PC-3 (cell line): ENCODE measurements at regions not wholly inside any gene's neighbourhood (a gene's known extent, or its start where the extent isn't known, plus 50 kb on each side); places are given as distances from the start of the nearest gene placed in this dataset.
"Not testable (repeated sequence)": the region's sequence is repeated elsewhere in the genome, so short reads cannot be mapped to it uniquely, and the experiment has no call there.

Experiments used
- ATAC-seq: fragments of 200-7000 bp; cut with Tn5 transposase; 2 replicates; pipeline ENCODE4 v1.9.1; 2020; ENCODE audit warnings: mild to moderate bottlenecking, moderate library complexity
- BruUV-seq: library from RNA; stranded (reverse); fragments of 400-500 nt; replicated peaks from 2 replicates; lab custom pipeline; 2021; lab: Mats Ljungman, UMichigan
- CTCF ChIA-PET: fragments of 300-600 bp; sonication (Branson Sonifier 250); formaldehyde crosslinking; loops from one replicate; lab custom pipeline; 2022; ENCODE audit warnings: antibody characterized with exemption; lab: Charles Lee
- POLR2A ChIA-PET: fragments of 300-600 bp; sonication (Branson Sonifier 250); formaldehyde crosslinking; loops from one replicate; lab custom pipeline; 2022; ENCODE audit warnings: antibody characterized with exemption; ENCODE audit not compliant: unreplicated experiment; lab: Charles Lee
- DNase-seq: peaks from one replicate; pipeline ENCODE4 v3.0.0-alpha.2; 2015
- H2AFZ ChIP-seq: fragments of 300-600 bp; sonication (generic); 2 replicates; pipeline ENCODE4 v1.6.0; 2016; ENCODE audit warnings: antibody characterized with exemption, low read length
- H3F3A ChIP-seq: fragments of 300-600 bp; sonication (generic); one replicate; pipeline ENCODE4 v1.6.0; 2017; ENCODE audit warnings: antibody characterized with exemption, low read length, control low read depth, mild to moderate bottlenecking; ENCODE audit not compliant: unreplicated experiment
- H3K27ac ChIP-seq: fragments of 300-600 bp; sonication (generic); 2 replicates; pipeline ENCODE4 v1.5.1; 2016; ENCODE audit warnings: mild to moderate bottlenecking, low read length
- H3K27me3 ChIP-seq: fragments of 300-600 bp; sonication (generic); 2 replicates; pipeline ENCODE4 v1.6.1; 2016; ENCODE audit warnings: low read length, mixed read lengths
- H3K36me3 ChIP-seq: fragments of 300-600 bp; sonication (generic); 2 replicates; pipeline ENCODE4 v1.6.1; 2016; ENCODE audit warnings: low read depth, mixed run types, low read length, mixed read lengths
- H3K4me1 ChIP-seq: fragments of 300-600 bp; sonication (generic); 2 replicates; pipeline ENCODE4 v1.5.1; 2016; ENCODE audit warnings: low read length; ENCODE audit not compliant: insufficient read depth
- H3K4me2 ChIP-seq: fragments of 300-600 bp; sonication (generic); 2 replicates; pipeline ENCODE4 v1.6.0; 2016; ENCODE audit warnings: low read length
- H3K4me3 ChIP-seq: fragments of 300-600 bp; sonication (generic); 2 replicates; pipeline ENCODE4 v1.5.1; 2016; ENCODE audit warnings: mild to moderate bottlenecking, low read length, mixed read lengths
- H3K79me2 ChIP-seq: fragments of 300-600 bp; sonication (generic); 2 replicates; pipeline ENCODE4 v1.6.1; 2017; ENCODE audit warnings: low read length, mixed read lengths
- H3K9ac ChIP-seq: fragments of 300-600 bp; sonication (generic); 2 replicates; pipeline ENCODE4 v1.6.0; 2016; ENCODE audit warnings: mild to moderate bottlenecking, low read length
- H3K9me2 ChIP-seq: fragments of 300-600 bp; sonication (generic); replicated peaks from 2 replicates; pipeline ENCODE4 v1.6.1; 2016; ENCODE audit warnings: mixed run types, low read length, mixed read lengths
- H3K9me3 ChIP-seq: fragments of 300-600 bp; sonication (generic); 2 replicates; pipeline ENCODE4 v1.6.1; 2016; ENCODE audit warnings: low read length, mixed read lengths
- H4K20me1 ChIP-seq: fragments of 300-600 bp; sonication (generic); 2 replicates; pipeline ENCODE4 v1.6.1; 2016; ENCODE audit warnings: low read length, mixed read lengths
- EZH2 ChIP-seq: fragments of 300-600 bp; sonication (generic); IDR thresholded peaks from one replicate; pipeline ENCODE4 v1.6.1; 2017; ENCODE audit warnings: antibody characterized with exemption, mild to moderate bottlenecking, low read length; ENCODE audit not compliant: unreplicated experiment
- EZH2phosphoT487 ChIP-seq: fragments of 300-600 bp; sonication (generic); IDR thresholded peaks from 2 replicates; pipeline ENCODE4 v1.6.1; 2018; ENCODE audit warnings: mild to moderate bottlenecking, antibody characterized with exemption, low read length, borderline replicate concordance
- intact Hi-C: fragments of 100-400 bp; cut with micrococcal nuclease; formaldehyde crosslinking; loops from 2 replicates; pipeline ENCODE4 v1.9.0; 2023
- TF ChIP-seq, protein P1 (sequence below): fragments of 300-600 bp; sonication (generic); conservative IDR thresholded peaks from 2 replicates; pipeline ENCODE4 v1.5.1; 2017; ENCODE audit warnings: antibody characterized with exemption, low read depth, mild to moderate bottlenecking, low read length

DNA sequence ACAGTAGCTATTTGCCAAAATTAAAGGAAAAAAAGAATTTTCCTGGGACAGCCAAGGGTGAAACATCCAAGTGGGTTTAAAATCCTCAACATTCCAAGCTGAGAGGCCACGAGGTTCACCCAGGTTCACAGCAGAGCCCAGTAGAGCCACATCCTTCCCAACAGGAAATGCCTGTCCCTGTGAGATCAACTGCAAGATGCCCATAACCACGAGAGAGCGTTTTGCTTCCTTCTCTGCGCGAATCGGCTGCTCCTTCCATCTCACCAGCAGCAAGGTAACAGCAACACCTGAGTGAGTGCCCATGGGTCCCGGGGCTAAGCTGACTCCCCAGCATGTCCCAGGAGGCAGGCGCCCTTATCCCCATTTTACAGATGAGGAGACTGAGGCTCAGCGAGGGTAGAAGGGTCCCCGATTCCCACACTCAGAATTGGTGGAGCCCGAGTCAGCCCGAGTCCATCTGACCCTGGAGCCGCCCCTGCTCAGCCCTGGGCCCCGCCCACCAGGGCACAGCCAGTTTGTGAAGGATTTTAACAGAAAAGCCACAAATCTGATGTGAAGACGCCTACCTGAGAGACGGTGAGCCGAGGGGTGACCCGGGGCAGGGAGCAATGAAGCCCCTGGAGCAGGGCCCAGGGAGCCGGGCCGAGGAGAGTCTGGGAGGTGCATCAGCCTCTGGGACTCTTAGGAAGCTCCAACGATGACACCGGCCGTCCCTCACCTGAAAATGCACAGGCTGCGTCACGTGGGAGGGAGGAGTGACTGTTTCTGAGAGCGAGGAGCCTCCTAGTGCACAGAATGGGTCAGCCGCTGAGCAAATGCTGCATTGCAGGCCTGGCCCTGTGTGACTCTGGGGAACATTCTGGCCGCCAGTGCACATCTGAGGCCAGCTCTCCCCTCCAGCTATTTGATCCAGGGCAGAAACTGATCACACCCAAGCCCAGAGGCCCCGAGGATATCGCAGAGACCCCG is 236.9 kb upstream of the SFSWAP start:
- Histone ChIP-seq H3K9me2 (no peaks in the 10 kb centered on the region), H2AFZ (no peak overlapping the region), H3K27me3 (peaks cover 35% of the 10 kb centered on the region), H3K79me2 (no peaks in the 10 kb centered on the region), H3K36me3 (no peaks in the 10 kb centered on the region), H3K27ac (no peak overlapping the region), H3K4me2 (no peak overlapping the region), H3K4me3 (no peak overlapping the region), H3K9me3 (no peaks in the 10 kb centered on the region), H3K4me1 (no peaks in the 10 kb centered on the region), H4K20me1 (no peaks in the 10 kb centered on the region), H3F3A (no peaks in the 10 kb centered on the region), H3K9ac (no peak overlapping the region)
- DNase-seq (peak; percentile 7), ATAC-seq (peak; percentile 29; the same call in 1 of the 2 replicates)
- intact Hi-C loops, result no loop called here
- POLR2A ChIA-PET, result no interaction called here
- TF ChIP-seq EZH2 (no peak), EZH2phosphoT487 (no peak)
- TF ChIP-seq, protein P1, sequence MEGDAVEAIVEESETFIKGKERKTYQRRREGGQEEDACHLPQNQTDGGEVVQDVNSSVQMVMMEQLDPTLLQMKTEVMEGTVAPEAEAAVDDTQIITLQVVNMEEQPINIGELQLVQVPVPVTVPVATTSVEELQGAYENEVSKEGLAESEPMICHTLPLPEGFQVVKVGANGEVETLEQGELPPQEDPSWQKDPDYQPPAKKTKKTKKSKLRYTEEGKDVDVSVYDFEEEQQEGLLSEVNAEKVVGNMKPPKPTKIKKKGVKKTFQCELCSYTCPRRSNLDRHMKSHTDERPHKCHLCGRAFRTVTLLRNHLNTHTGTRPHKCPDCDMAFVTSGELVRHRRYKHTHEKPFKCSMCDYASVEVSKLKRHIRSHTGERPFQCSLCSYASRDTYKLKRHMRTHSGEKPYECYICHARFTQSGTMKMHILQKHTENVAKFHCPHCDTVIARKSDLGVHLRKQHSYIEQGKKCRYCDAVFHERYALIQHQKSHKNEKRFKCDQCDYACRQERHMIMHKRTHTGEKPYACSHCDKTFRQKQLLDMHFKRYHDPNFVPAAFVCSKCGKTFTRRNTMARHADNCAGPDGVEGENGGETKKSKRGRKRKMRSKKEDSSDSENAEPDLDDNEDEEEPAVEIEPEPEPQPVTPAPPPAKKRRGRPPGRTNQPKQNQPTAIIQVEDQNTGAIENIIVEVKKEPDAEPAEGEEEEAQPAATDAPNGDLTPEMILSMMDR, result no peak
- CTCF ChIA-PET, result no interaction called here
- no TSS peak for BruUV-seq

DNA sequence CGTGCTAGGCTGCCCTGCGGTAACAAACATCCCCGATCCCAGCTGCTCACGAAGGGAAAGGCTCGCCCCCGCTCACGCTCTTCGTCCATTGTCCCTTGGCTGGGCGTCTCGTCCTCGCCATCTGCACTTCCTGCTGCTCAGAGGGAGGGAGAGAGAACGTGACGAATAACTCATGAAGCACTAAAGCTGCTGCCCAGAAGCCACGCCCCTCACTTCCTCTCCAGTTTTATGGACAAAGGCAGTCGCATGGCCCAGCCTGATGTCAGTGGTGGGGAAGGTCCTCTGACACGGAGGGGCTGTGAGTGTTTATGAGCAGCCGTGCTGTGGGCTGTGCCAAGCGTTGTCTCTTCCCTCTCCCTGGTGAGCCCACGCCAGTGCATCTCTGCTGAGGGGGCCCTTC is 235.9 kb upstream of the SFSWAP start:
- H3K9ac ChIP-seq, DNase-seq, H3K27ac ChIP-seq, BruUV-seq, intact Hi-C loops, H4K20me1 ChIP-seq, H3F3A ChIP-seq, H3K79me2 ChIP-seq, H3K4me2 ChIP-seq, H3K4me1 ChIP-seq, CTCF ChIA-PET, POLR2A ChIA-PET, ATAC-seq, H3K9me3 ChIP-seq, H3K9me2 ChIP-seq, H3K4me3 ChIP-seq, H2AFZ ChIP-seq, H3K36me3 ChIP-seq: not testable (repeated sequence)
- peaks cover 39% of the 10 kb centered on the region for H3K27me3 ChIP-seq

DNA sequence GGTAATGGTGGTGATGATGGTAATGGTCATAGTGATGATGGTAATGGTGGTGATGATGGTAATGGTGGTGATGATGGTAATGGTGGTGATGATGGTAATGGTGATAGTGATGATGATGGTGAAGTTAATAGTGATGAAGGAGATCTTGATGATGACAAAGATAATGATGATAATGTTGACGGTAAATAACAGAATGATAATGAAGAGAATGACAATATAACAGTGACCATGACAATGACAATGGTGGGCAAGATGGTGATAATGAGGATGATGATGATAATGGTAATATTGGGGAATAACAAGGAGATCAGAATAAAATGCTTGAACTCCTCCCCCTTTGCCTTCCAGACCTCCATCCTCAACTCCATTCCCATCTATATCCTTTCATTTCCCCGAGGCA is 233.3 kb upstream of the SFSWAP start:
- CTCF ChIA-PET, result no interaction called here
- no peaks in the 10 kb centered on the region for H3K36me3 ChIP-seq
- no peak overlapping the region for H3K27ac ChIP-seq
- TF ChIP-seq EZH2, result no peak
- TF ChIP-seq, protein P1, result no peak
- H3K4me2 ChIP-seq, result no peak overlapping the region
- no peaks in the 10 kb centered on the region for H3K9me2 ChIP-seq
- H4K20me1 ChIP-seq, result no peaks in the 10 kb centered on the region
- no peak overlapping the region for H2AFZ ChIP-seq
- no peaks in the 10 kb centered on the region for H3K9me3 ChIP-seq
- BruUV-seq, result no TSS peak
- H3F3A ChIP-seq, result no peaks in the 10 kb centered on the region
- DNase-seq, result no peak
- H3K4me3 ChIP-seq, result no peak overlapping the region
- POLR2A ChIA-PET, result no interaction called here
- intact Hi-C loops, result no loop called here
- H3K27me3 ChIP-seq, result peaks cover 32% of the 10 kb centered on the region
- no peak for ATAC-seq
- H3K4me1 ChIP-seq, result no peaks in the 10 kb centered on the region
- no peak overlapping the region for H3K9ac ChIP-seq
- H3K79me2 ChIP-seq, result no peaks in the 10 kb centered on the region
